K562 (cell line): ENCODE measurements at regions not wholly inside any gene's neighbourhood (a gene's known extent, or its start where the extent isn't known, plus 50 kb on each side); places are given as distances from the start of the nearest gene placed in this dataset.

ENCODE experiments used
- CBX5 ChIP-seq: IDR thresholded peaks from 2 replicates; pipeline ENCODE4 v1.6.1; 2014; ENCODE audit warnings: low read depth, borderline replicate concordance
- CC2D1A ChIP-seq: fragments of 450-650 bp; IDR thresholded peaks from 2 replicates; pipeline ENCODE4 v1.6.1; 2017; ENCODE audit warnings: mild to moderate bottlenecking
- CREB3L1 ChIP-seq: fragments of 450-650 bp; IDR thresholded peaks from 2 replicates; pipeline ENCODE4 v1.6.1; 2014; ENCODE audit warnings: low read depth, mild to moderate bottlenecking, moderate library complexity, borderline replicate concordance
- CTCF ChIP-seq, 3 experiments: IDR thresholded peaks in 2 of 3; conservative IDR thresholded peaks in 1 of 3; 2 replicates each; pipeline ENCODE4 v1.5.1; 2011 to 2012; ENCODE audit warnings: low read length in 3 of 3, mild to moderate bottlenecking in 3 of 3, control low read depth in 2 of 3, improper control_type of control experiment in 1 of 3, inconsistent platforms in 1 of 3, low read depth in 1 of 3, mixed read lengths in 1 of 3, moderate library complexity in 1 of 3; ENCODE audit not compliant: insufficient read depth in 2 of 3
- ETV1 ChIP-seq: fragments of 450-650 bp; conservative IDR thresholded peaks from 2 replicates; pipeline ENCODE4 v1.6.1; 2016; ENCODE audit warnings: missing genetic modification characterization, control low read depth, low read depth, missing compliant biosample characterization
- FOS ChIP-seq: IDR thresholded peaks from 3 replicates; pipeline ENCODE4 v1.6.1; 2011; ENCODE audit not compliant: insufficient read length; ENCODE audit errors: extremely low read depth
- MNT ChIP-seq, 2 experiments: fragments of 450-650 bp; conservative IDR thresholded peaks; 2 replicates each; pipeline ENCODE4 v1.6.1; 2017; ENCODE audit warnings: mild to moderate bottlenecking in 2 of 2, moderate library complexity in 2 of 2
- NBN ChIP-seq: fragments of 450-650 bp; IDR thresholded peaks from 2 replicates; pipeline ENCODE4 v1.6.1; 2016; ENCODE audit warnings: low read depth, mild to moderate bottlenecking
- POLR2A ChIP-seq: fragments of 450-650 bp; conservative IDR thresholded peaks from 2 replicates; pipeline ENCODE4 v1.6.1; 2016
- SLC30A9 ChIP-seq: fragments of 250-450 bp; sonication (Bioruptor Pico); IDR thresholded peaks from 2 replicates; pipeline ENCODE4 v1.8.0; 2022; ENCODE audit warnings: mild to moderate bottlenecking, moderate library complexity
- TAF1 ChIP-seq: IDR thresholded peaks from 2 replicates; pipeline ENCODE4 v1.6.1; 2011; ENCODE audit warnings: mild to moderate bottlenecking, low read length, moderate library complexity; ENCODE audit not compliant: insufficient read depth, control insufficient read depth, severe bottlenecking; ENCODE audit errors: extremely low read depth
- TFE3 ChIP-seq: fragments of 450-650 bp; formaldehyde crosslinking; IDR thresholded peaks from 2 replicates; pipeline ENCODE4 v1.4.0; 2020; ENCODE audit warnings: mild to moderate bottlenecking, mixed read lengths
- ZNF239 ChIP-seq: fragments of 250-450 bp; sonication (Bioruptor Pico); IDR thresholded peaks from 2 replicates; pipeline ENCODE4 v1.4.0; 2020; ENCODE audit warnings: mild to moderate bottlenecking
- ZNF316 ChIP-seq: fragments of 450-650 bp; IDR thresholded peaks from 2 replicates; pipeline ENCODE4 v1.6.1; 2016

GRCh38 chr1:82718719-82719419, 918.1 kb downstream of the ADGRL2 start:
- no peak for TF ChIP-seq TAF1
- no peak for TF ChIP-seq TFE3 (CRISPR knock-in tag)
- no peak for TF ChIP-seq NBN
- no peak for TF ChIP-seq CREB3L1
- TF ChIP-seq CC2D1A: no peak
- TF ChIP-seq FOS: no peak
- TF ChIP-seq CTCF (IDR thresholded peaks at IDR 0.05 in 2 of 3, conservative IDR thresholded peaks at IDR 0.05 in 1 of 3; ENCODE audit: insufficient read depth in 2 of 3, low read depth in 1 of 3, low read length in 3 of 3): no peak
- no peak for TF ChIP-seq CBX5
- TF ChIP-seq POLR2A: no peak
- no peak for TF ChIP-seq ZNF316
- no peak for TF ChIP-seq ZNF239
- TF ChIP-seq MNT (conservative IDR thresholded peaks at IDR 0.05): no peak
- no peak for TF ChIP-seq ETV1 (tag)
- no peak for TF ChIP-seq SLC30A9 (CRISPR knock-in tag)
